GM10266 (cell line): ENCODE measurements at regions not wholly inside any gene's neighbourhood (a gene's known extent, or its start where the extent isn't known, plus 50 kb on each side); places are given as distances from the start of the nearest gene placed in this dataset.

Experiments
- DNase-seq: peaks from one replicate; pipeline ENCODE4 v3.0.0; 2012; ENCODE audit errors: extremely low spot score
- CTCF ChIP-seq: IDR thresholded peaks from 2 replicates; pipeline ENCODE4 v1.5.1; 2012; ENCODE audit warnings: mild to moderate bottlenecking, low read depth; ENCODE audit not compliant: control insufficient read depth, insufficient read depth; ENCODE audit errors: missing control alignments

GRCh38 chr16:13816701-13817100 is 103.3 kb upstream of the ERCC4 start:
- DNase-seq, result no peak
- no peak for TF ChIP-seq CTCF

- no peak for TF ChIP-seq CTCF
- no peak for DNase-seq
Measured at GRCh38 chr16:13823501-13823900, 96.5 kb upstream of the ERCC4 start.

- no peak for DNase-seq
- no peak for TF ChIP-seq CTCF
Measured at GRCh38 chr16:13829697-13830299, 90.2 kb upstream of the ERCC4 start.

GRCh38 chr16:13833515-13833914 is 86.4 kb upstream of the ERCC4 start:
- no peak for DNase-seq
- no peak for TF ChIP-seq CTCF

DNA sequence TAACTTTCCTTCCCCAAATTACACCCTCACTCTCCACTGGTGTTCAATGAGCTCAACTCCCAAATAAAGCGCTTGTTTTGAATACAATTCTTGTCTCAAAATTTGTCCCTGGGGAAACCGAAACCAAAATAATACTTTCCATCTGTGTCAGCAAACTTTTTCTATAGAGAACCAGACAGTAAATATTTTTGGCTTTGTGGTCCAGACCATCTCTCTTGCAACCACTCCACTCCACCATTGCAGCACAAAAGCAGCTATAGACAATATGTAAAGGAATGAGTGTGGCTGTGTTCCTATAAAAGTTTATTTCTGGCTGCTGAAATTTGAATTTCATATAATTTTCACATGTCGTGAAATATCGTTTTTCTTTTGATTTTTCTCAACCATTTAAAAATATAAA is 84.6 kb upstream of the ERCC4 start:
- DNase-seq, result no peak
- no peak for TF ChIP-seq CTCF

DNA sequence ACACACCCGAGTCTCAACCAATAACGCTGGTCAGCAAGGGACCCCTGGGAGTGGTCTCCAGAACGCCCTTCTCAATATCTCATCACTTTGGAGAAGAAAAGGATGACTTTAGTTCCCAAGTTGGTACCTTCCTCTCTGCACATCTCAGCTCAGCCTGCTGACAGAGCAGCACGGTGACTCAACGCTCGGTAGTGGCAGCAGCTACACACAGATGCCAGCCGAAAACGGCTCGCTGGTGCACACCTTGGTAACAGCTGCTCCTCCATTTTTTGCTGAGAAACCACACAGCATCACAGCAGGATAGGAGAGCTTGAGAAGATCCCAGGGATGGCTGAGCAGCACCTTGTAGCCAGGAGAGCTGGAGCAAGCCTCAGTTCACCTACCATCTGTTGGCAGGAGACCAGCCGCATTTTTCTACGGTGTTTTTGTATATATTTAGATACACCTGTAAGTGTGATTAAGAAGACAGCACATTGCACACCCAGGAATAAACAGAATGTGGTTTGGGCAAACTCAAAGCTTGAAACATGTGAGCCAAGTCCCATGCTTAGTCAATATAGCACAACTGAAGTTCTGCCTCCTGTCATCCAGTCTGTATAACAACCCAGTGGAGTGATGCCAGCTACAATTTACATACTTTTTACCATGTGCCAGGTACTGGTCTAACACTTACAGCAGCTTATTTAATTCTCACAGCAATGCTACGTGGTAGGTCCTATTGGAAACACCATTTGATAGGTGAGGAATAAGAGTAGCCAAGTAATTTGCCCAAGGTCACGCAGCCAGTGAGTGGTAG is 83.8 kb upstream of the ERCC4 start:
- DNase-seq, result no peak

More for the DNA sequence above, 83.8 kb upstream of the ERCC4 start:
- no peak for TF ChIP-seq CTCF
